Right atrium auricular region (tissue), 2 donors: ENCODE measurements at regions not wholly inside any gene's neighbourhood (a gene's known extent, or its start where the extent isn't known, plus 50 kb on each side); places are given as distances from the start of the nearest gene placed in this dataset.
"Not testable (repeated sequence)": the region's sequence is repeated elsewhere in the genome, so short reads cannot be mapped to it uniquely, and the experiment has no call there.

Source experiments
- DNase-seq: peaks from one replicate; pipeline ENCODE4 v3.0.0-alpha.2; 2019; ENCODE audit warnings: low spot score
- H3K27ac ChIP-seq, 2 donors: fragments of 200-600 bp; sonication (generic); 1 replicate in 1 of 2; 2 replicates in 1 of 2; pipeline ENCODE4 v1.5.1; 2016 to 2019
- H3K27me3 ChIP-seq, 2 donors: fragments of 200-600 bp; sonication (generic); one replicate each; pipeline versions ENCODE4 v1.5.1 to v1.6.0; 2017 to 2019
- H3K36me3 ChIP-seq: fragments of 200-600 bp; sonication (generic); one replicate; pipeline ENCODE4 v1.5.1; 2016
- H3K4me1 ChIP-seq, 2 donors: fragments of 200-600 bp; sonication (generic); one replicate each; pipeline versions ENCODE4 v1.5.1 to v1.6.0; 2017 to 2019
- H3K4me3 ChIP-seq, 2 donors: fragments of 200-600 bp; sonication (generic); 1 replicate in 1 of 2; 2 replicates in 1 of 2; pipeline ENCODE4 v1.5.1; 2017 to 2019; ENCODE audit warnings: mild to moderate bottlenecking in 1 of 2, moderate library complexity in 1 of 2
- H3K9me3 ChIP-seq, 2 donors: fragments of 200-600 bp; sonication (generic); one replicate each; pipeline ENCODE4 v1.5.1; 2019
- CTCF ChIP-seq, 2 donors: fragments of 200-600 bp; sonication (generic); IDR thresholded peaks; one replicate each; pipeline ENCODE4 v1.5.1; 2019; ENCODE audit warnings: antibody characterized with exemption in 2 of 2

GRCh38 chr15:95146481-95146880 is 915.1 kb downstream of the MCTP2 start:
- H3K9me3 ChIP-seq, result no peaks in the 10 kb centered on the region
- no peak for TF ChIP-seq CTCF (IDR thresholded peaks at IDR 0.05)
- no peak overlapping the region for H3K4me3 ChIP-seq
- no peak for DNase-seq
- H3K36me3 ChIP-seq, result no peaks in the 10 kb centered on the region
- no peak overlapping the region for H3K27ac ChIP-seq
- H3K27me3 ChIP-seq, result no peaks in the 10 kb centered on the region
- no peaks in the 10 kb centered on the region for H3K4me1 ChIP-seq

DNA sequence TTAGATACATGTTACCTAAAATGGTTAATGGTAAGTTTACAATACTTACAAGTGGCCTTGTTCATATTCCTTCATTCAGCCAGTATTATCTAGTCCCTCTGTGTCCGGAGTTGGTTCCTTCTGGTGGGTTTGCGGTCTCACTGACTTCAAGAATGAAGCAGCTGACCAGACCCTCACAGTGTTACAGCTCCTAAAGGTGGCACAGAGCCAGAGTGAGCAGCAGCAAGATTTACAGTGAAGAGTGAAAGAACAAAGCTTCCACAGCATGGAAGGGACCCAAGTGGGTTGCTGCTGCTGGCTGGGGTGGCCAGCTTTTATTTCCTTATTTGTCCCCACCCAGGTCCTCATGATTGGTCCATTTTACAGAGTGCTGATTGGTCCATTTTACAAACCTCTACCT is 916.8 kb downstream of the MCTP2 start:
- H3K27me3 ChIP-seq, result no peaks in the 10 kb centered on the region
- no peak for TF ChIP-seq CTCF (IDR thresholded peaks at IDR 0.05)
- H3K9me3 ChIP-seq, result no peaks in the 10 kb centered on the region
- no peaks in the 10 kb centered on the region for H3K36me3 ChIP-seq
- H3K27ac ChIP-seq, result no peak overlapping the region
- no peak for DNase-seq
- no peaks in the 10 kb centered on the region for H3K4me1 ChIP-seq
- H3K4me3 ChIP-seq, result no peak overlapping the region

- DNase-seq, result no peak
- Histone ChIP-seq H3K9me3 (no peaks in the 10 kb centered on the region), H3K36me3 (no peaks in the 10 kb centered on the region), H3K27me3 (no peaks in the 10 kb centered on the region), H3K4me3 (no peak overlapping the region), H3K27ac (no peak overlapping the region), H3K4me1 (no peaks in the 10 kb centered on the region)
- no peak for TF ChIP-seq CTCF (IDR thresholded peaks at IDR 0.05)
Observed at GRCh38 chr15:95149036-95149435, 917.7 kb downstream of the MCTP2 start.

GRCh38 chr15:95149771-95150170 is 918.4 kb downstream of the MCTP2 start:
- H3K9me3 ChIP-seq, result no peaks in the 10 kb centered on the region
- H3K27me3 ChIP-seq, result no peaks in the 10 kb centered on the region
- no peak overlapping the region for H3K27ac ChIP-seq
- H3K4me3 ChIP-seq, result no peak overlapping the region
- no peaks in the 10 kb centered on the region for H3K4me1 ChIP-seq
- DNase-seq, result no peak
- no peaks in the 10 kb centered on the region for H3K36me3 ChIP-seq
- no peak for TF ChIP-seq CTCF (IDR thresholded peaks at IDR 0.05)

- DNase-seq, result no peak
- H3K27me3 ChIP-seq, result no peaks in the 10 kb centered on the region
- H3K9me3 ChIP-seq, result peaks cover 0 to 2% of the 10 kb centered on the region in 2 donors
- no peaks in the 10 kb centered on the region for H3K4me1 ChIP-seq
- TF ChIP-seq CTCF (IDR thresholded peaks at IDR 0.05), result no peak
- no peak overlapping the region for H3K4me3 ChIP-seq
- H3K27ac ChIP-seq, result no peak overlapping the region
- H3K36me3 ChIP-seq, result no peaks in the 10 kb centered on the region
Observed at GRCh38 chr15:95150466-95150865, 919.1 kb downstream of the MCTP2 start.

- no peak for DNase-seq
- Histone ChIP-seq H3K36me3 (no peaks in the 10 kb centered on the region), H3K27ac (no peak overlapping the region), H3K27me3 (no peaks in the 10 kb centered on the region), H3K4me3 (no peak overlapping the region), H3K9me3 (peaks cover 0 to 8% of the 10 kb centered on the region in 2 donors), H3K4me1 (no peaks in the 10 kb centered on the region)
- no peak for TF ChIP-seq CTCF (IDR thresholded peaks at IDR 0.05)
Observed at GRCh38 chr15:95152741-95153140, 921.4 kb downstream of the MCTP2 start.

- not testable (repeated sequence) for H3K27ac ChIP-seq, H3K27me3 ChIP-seq, H3K9me3 ChIP-seq, H3K36me3 ChIP-seq, DNase-seq, H3K4me1 ChIP-seq, H3K4me3 ChIP-seq
Observed at GRCh38 chr15:95153201-95153600, 921.8 kb downstream of the MCTP2 start.
